ENCODE measurements at regions not wholly inside any gene's neighbourhood (a gene's known extent, or its start where the extent isn't known, plus 50 kb on each side); places are given as distances from the start of the nearest gene placed in this dataset.

- H3K4me3 ChIP-seq (ENCODE audit: low read depth, low read length): no peak overlapping the region
- no peak for DNase-seq (ENCODE audit: low read depth)
- TF ChIP-seq, protein P1, sequence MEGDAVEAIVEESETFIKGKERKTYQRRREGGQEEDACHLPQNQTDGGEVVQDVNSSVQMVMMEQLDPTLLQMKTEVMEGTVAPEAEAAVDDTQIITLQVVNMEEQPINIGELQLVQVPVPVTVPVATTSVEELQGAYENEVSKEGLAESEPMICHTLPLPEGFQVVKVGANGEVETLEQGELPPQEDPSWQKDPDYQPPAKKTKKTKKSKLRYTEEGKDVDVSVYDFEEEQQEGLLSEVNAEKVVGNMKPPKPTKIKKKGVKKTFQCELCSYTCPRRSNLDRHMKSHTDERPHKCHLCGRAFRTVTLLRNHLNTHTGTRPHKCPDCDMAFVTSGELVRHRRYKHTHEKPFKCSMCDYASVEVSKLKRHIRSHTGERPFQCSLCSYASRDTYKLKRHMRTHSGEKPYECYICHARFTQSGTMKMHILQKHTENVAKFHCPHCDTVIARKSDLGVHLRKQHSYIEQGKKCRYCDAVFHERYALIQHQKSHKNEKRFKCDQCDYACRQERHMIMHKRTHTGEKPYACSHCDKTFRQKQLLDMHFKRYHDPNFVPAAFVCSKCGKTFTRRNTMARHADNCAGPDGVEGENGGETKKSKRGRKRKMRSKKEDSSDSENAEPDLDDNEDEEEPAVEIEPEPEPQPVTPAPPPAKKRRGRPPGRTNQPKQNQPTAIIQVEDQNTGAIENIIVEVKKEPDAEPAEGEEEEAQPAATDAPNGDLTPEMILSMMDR (IDR thresholded peaks at IDR 0.05; ENCODE audit: insufficient read depth, low read depth, low read length): no peak
These were observed 98.0 kb downstream of the SYF2 start for GRCh38 chr1:25134307-25134706.

DNA sequence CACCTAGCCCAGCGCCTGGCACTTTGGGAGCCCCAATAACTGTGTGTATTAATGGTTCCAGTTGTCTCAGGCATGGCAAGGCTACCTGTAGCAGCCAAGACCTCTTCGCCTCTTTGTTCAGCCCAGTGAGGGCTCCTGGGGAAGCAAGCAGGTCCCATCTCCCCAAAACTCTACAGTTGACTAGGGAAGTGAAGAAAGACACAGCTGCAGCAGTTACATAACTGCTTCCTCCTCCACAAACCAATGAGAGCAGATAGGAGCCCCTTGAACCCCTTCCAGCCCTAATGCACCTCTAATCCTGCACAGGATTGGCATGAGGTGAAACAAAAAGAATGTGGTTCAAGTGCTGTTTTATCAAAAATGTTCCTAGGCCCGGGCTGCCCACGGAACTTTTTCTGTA is 100.5 kb downstream of the SYF2 start:
- DNase-seq (ENCODE audit: low read depth): no peak
- no peak overlapping the region for H3K4me3 ChIP-seq (ENCODE audit: low read depth, low read length)
- TF ChIP-seq, protein P1 (IDR thresholded peaks at IDR 0.05; ENCODE audit: insufficient read depth, low read depth, low read length): no peak

DNA sequence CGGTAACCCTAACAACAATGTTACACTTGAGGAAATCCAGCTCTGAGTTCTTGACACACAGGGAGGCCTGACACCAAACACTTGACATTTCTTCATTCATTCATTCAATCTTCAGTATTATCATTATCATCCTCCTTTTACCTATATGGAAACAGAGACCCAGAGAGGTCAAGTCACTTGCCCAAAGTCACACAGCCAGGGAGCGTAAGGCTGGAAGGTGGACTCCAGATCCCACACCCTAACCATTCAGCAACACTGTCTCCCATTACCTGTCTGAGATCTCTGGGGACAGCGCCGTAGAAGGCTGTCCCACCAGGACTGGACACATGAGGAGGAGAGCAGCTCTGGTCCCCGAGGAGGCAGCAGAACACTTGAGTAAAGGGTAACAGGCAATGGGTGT is 101.4 kb downstream of the SYF2 start:
- H3K4me3 ChIP-seq (ENCODE audit: low read depth, low read length): no peak overlapping the region
- no peak for DNase-seq (ENCODE audit: low read depth)
- TF ChIP-seq, protein P1 (IDR thresholded peaks at IDR 0.05; ENCODE audit: insufficient read depth, low read depth, low read length): no peak

DNA sequence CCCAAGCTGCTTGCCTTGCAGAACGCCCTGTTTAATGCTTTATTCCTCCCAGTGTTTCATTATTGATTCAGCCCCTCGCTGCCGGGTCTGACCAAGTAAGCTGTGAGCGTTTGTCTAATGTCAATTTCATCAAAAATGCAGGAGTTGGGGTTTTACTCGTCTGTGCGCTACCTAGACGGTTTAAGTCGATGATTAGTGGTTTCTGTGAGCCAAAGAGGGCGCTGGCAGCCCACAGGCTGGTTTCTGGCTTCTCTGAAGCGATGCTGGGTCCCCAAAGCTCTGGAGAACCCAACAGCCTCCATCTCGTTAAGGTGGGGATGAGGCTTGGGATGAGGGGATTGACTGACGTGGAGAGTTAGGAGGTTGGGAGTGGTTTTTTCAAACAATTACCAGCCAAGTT is 102.9 kb downstream of the SYF2 start:
- no peak for DNase-seq (ENCODE audit: low read depth)
- no peak overlapping the region for H3K4me3 ChIP-seq (ENCODE audit: low read depth, low read length)
- TF ChIP-seq, protein P1 (IDR thresholded peaks at IDR 0.05; ENCODE audit: insufficient read depth, low read depth, low read length): no peak

DNA sequence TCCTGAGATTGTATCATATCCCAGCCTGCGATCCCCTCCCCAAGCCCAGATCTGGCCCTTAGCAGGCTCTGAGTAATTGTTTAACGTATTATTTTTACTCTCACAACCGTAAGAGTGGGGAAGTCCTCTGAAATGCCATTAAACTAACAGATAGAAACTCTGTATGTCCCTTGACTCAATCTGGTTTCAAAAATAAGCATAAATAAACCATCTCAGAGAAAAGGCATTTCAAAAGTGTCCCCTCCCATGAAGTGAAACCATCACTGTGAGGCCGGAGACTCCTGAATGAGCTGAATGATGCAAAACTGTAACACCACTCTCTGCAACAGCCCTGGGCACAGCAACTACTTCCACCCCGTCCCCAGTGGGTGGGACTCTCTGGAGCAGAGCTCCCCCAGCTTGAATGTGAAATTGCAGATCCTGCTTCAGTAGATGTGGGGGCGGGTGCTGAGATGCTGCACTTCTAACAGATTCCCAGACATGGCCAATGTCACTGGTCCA is 104.1 kb downstream of the SYF2 start:
- DNase-seq (ENCODE audit: low read depth): no peak
- TF ChIP-seq, protein P1 (IDR thresholded peaks at IDR 0.05; ENCODE audit: insufficient read depth, low read depth, low read length): no peak
- no peak overlapping the region for H3K4me3 ChIP-seq (ENCODE audit: low read depth, low read length)

GRCh38 chr1:25126562-25126961 is 105.7 kb downstream of the SYF2 start:
- H3K4me3 ChIP-seq (ENCODE audit: low read depth, low read length): no peak overlapping the region
- no peak for DNase-seq (ENCODE audit: low read depth)
- TF ChIP-seq, protein P1 (IDR thresholded peaks at IDR 0.05; ENCODE audit: insufficient read depth, low read depth, low read length): no peak

DNA sequence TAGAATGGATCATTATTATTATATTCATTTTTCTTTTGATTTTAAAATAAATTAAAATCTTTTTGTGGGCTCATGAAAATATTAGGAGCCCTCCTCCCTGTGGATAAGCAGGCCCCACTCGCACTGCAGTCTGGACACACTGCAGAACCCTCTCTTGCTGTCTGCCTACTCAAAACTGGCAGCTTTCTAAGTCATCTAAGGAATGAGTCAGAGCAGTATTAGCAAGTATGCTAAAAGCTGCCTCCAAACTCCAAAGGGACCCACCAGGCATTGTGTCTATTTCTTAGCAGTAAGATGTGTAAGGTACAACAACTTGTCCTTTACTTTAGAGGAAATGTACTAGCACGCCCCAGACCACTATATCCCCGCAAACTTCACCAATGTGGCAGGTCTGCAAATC is 108.8 kb downstream of the SYF2 start:
- TF ChIP-seq, protein P1 (IDR thresholded peaks at IDR 0.05; ENCODE audit: insufficient read depth, low read depth, low read length): no peak
- no peak overlapping the region for H3K4me3 ChIP-seq (ENCODE audit: low read depth, low read length)
- DNase-seq (ENCODE audit: low read depth): no peak

Measured in fibroblast of villous mesenchyme (primary cell).